ENCODE measurements at regions not wholly inside any gene's neighbourhood (a gene's known extent, or its start where the extent isn't known, plus 50 kb on each side); places are given as distances from the start of the nearest gene placed in this dataset.

- POLR2A ChIA-PET: no interaction called here
- Mint-ChIP-seq H3K9me3 (no peaks in the 10 kb centered on the region), H3K4me1 (no peaks in the 10 kb centered on the region), H3K27ac (no peak overlapping the region), H3K4me3 (no peak overlapping the region), H3K36me3 (ENCODE audit: low read depth) (no peaks in the 10 kb centered on the region), H3K27me3 (no peaks in the 10 kb centered on the region)
- CTCF ChIA-PET: no interaction called here
- DNase-seq: no peak
Observed at GRCh38 chr3:21357241-21357640, 393.8 kb downstream of the ZNF385D start.

DNA sequence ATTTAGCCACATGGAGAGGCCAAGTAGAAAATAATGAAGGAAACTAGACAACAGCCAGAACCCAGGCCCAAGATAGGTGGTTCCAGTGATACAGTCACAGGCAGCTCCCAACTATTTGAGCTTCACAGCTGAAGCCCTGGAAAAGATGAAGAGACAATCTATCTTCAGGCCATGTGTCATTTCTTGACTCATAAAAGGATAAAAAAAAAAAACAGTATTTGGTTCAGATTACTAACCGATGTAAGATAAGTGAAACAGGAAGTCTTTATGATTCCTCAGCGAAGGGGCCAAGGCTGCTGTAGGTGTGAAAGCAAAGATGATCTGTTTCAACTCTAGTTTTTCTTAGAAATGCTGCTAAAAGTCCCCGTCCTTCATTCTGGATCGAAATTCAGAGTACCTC, 394.6 kb downstream of the ZNF385D start:
- no peak for DNase-seq
- ChIA-PET CTCF (no interaction called here), POLR2A (no interaction called here)
- H3K27me3 Mint-ChIP-seq: no peaks in the 10 kb centered on the region
- no peak overlapping the region for H3K4me3 Mint-ChIP-seq
- H3K4me1 Mint-ChIP-seq: no peaks in the 10 kb centered on the region
- no peaks in the 10 kb centered on the region for H3K36me3 Mint-ChIP-seq (ENCODE audit: low read depth)
- H3K9me3 Mint-ChIP-seq: no peaks in the 10 kb centered on the region
- H3K27ac Mint-ChIP-seq: no peak overlapping the region

DNA sequence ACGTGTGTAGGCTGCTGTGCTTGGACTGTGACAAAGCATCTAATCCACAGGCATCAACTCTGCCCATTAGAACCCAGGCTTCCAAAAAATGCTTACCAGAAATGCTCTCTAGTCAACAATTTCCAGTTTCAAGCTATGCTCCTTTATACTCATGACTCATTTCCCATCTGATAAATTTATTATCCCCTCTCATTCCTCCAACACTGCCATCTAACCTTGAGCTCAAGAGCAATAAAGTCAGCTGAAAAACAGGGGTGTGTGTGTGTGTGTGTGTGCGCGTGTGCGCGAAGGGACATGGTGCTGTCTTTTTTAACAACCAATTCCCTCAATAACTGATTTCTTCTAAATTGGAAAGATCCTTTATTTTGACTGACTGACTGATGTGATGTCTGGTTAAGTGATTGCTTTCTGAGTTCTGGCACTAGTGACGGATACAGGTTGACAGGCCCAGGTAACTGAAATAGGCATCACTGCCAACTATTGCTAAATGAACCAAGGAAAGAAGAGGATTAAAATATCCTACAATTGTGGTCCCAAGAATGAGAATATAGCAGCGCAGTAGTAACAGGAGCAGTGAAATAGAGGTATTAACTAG, 405.5 kb downstream of the ZNF385D start:
- Mint-ChIP-seq H3K4me1 (no peaks in the 10 kb centered on the region), H3K27me3 (no peaks in the 10 kb centered on the region), H3K4me3 (no peak overlapping the region), H3K36me3 (ENCODE audit: low read depth) (no peaks in the 10 kb centered on the region), H3K27ac (no peak overlapping the region), H3K9me3 (peaks cover under 1% of the 10 kb centered on the region)
- CTCF ChIA-PET: no interaction called here
- no peak for DNase-seq
- POLR2A ChIA-PET: no interaction called here

- ChIA-PET POLR2A (no interaction called here), CTCF (no interaction called here)
- no peak overlapping the region for H3K4me3 Mint-ChIP-seq
- no peaks in the 10 kb centered on the region for H3K36me3 Mint-ChIP-seq (ENCODE audit: low read depth)
- no peak for DNase-seq
- H3K27ac Mint-ChIP-seq: no peak overlapping the region
- peaks cover 3% of the 10 kb centered on the region for H3K4me1 Mint-ChIP-seq
- no peaks in the 10 kb centered on the region for H3K27me3 Mint-ChIP-seq
- no peaks in the 10 kb centered on the region for H3K9me3 Mint-ChIP-seq
Observed at GRCh38 chr3:21331857-21332256, 419.2 kb downstream of the ZNF385D start.

- Mint-ChIP-seq H3K4me3 (no peak overlapping the region), H3K27me3 (no peaks in the 10 kb centered on the region), H3K9me3 (no peaks in the 10 kb centered on the region), H3K27ac (no peak overlapping the region), H3K4me1 (peaks cover 3% of the 10 kb centered on the region), H3K36me3 (ENCODE audit: low read depth) (no peaks in the 10 kb centered on the region)
- CTCF ChIA-PET: no interaction called here
- DNase-seq: no peak
- POLR2A ChIA-PET: no interaction called here
Observed at GRCh38 chr3:21331321-21331720, 419.7 kb downstream of the ZNF385D start.

- ChIA-PET POLR2A (no interaction called here), CTCF (no interaction called here)
- Mint-ChIP-seq H3K9me3 (no peaks in the 10 kb centered on the region), H3K27ac (no peak overlapping the region), H3K4me3 (no peak overlapping the region), H3K27me3 (no peaks in the 10 kb centered on the region), H3K4me1 (peaks cover 3% of the 10 kb centered on the region), H3K36me3 (ENCODE audit: low read depth) (no peaks in the 10 kb centered on the region)
- no peak for DNase-seq
Observed at GRCh38 chr3:21330293-21330692, 420.7 kb downstream of the ZNF385D start.

- Mint-ChIP-seq H3K9me3 (no peaks in the 10 kb centered on the region), H3K4me1 (peaks cover 3% of the 10 kb centered on the region), H3K27me3 (no peaks in the 10 kb centered on the region), H3K27ac (no peak overlapping the region), H3K4me3 (no peak overlapping the region), H3K36me3 (ENCODE audit: low read depth) (no peaks in the 10 kb centered on the region)
- POLR2A ChIA-PET: no interaction called here
- DNase-seq: no peak
- CTCF ChIA-PET: no interaction called here
Observed at GRCh38 chr3:21328711-21329390, 422.2 kb downstream of the ZNF385D start.

DNA sequence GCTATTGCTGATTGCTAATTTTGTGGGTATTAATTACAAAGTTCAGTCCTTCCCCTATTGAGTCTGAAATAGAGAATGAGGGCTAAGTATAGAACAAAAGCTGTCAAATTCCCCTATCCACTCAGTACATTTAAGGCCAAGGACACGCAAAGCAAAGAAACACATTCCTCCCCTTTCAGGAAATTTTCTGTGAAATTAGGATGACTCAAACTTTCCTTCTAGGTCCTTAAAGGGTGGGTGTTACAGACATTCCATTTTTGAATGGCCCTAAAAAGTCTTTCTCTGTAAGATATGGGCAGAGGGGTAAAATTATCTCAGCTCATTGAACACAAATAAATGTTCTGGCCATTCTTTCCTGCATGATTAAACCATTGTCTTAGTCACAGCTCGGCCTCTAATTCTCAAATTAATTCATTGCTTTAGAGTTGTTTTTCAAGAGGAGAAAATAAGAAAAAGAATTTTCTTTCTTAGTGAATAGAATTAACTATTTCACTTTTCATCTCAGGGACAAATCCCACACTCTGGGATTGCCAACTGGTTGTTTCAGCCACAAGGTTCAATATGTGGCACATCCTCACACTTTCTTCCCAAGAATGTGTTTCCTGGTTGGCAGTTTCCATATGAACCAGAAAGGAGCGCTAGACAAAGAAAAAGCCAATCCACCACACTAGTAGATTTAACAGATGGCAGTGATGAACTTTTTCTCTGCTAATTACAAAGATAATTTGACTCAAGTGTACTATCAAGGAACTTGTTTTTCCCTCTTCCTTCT, 424.1 kb downstream of the ZNF385D start:
- no peak overlapping the region for H3K27ac Mint-ChIP-seq
- H3K9me3 Mint-ChIP-seq: no peaks in the 10 kb centered on the region
- ChIA-PET CTCF (no interaction called here), POLR2A (no interaction called here)
- peaks cover 3% of the 10 kb centered on the region for H3K4me1 Mint-ChIP-seq
- no peaks in the 10 kb centered on the region for H3K36me3 Mint-ChIP-seq (ENCODE audit: low read depth)
- DNase-seq: no peak
- no peaks in the 10 kb centered on the region for H3K27me3 Mint-ChIP-seq
- H3K4me3 Mint-ChIP-seq: no peak overlapping the region

DNA sequence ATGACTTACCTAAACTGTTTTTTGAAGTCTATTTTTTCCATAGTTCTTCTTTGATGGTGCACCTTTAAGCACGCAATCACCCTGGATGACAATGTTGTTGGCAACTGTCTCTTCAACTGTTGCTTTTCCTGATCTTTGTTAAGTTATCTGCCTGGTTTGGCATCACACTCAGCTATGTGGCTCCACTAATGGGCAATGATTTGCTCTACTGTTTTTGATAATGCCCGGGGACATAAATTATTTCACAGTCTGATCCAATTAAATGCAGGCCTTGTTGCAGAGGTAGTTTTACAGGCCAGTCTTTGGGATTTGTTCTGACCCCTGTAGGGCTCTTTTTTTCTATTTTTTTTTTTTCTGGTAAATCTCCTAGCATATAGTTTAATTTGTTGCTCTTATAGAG, 436.3 kb downstream of the ZNF385D start:
- DNase-seq: no peak
- Mint-ChIP-seq H3K4me3 (no peak overlapping the region), H3K36me3 (ENCODE audit: low read depth) (no peaks in the 10 kb centered on the region), H3K27ac (no peak overlapping the region), H3K9me3 (peaks cover 2% of the 10 kb centered on the region), H3K4me1 (no peaks in the 10 kb centered on the region), H3K27me3 (no peaks in the 10 kb centered on the region)
- POLR2A ChIA-PET: no interaction called here
- CTCF ChIA-PET: no interaction called here

DNA sequence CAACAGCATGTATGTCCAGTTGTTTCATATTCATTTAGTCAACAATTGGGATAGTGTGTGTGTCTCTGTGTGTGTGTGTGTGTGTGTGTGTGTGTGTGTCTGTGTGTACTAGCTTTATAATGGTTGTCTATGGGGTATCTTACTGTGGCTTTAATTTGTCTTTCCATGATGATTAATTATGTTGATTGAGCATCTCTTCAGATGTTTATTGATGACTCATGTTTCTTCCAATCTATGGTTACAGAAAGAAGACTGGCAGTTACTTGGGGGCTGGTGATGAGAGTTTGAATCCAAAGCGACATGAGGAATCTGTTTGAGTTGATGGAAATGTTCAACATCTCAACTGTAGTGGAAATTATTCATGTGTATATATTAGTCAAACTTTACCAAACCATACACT, 440.1 kb downstream of the ZNF385D start:
- POLR2A ChIA-PET: no interaction called here
- Mint-ChIP-seq H3K27me3 (no peaks in the 10 kb centered on the region), H3K9me3 (peaks cover 4% of the 10 kb centered on the region), H3K4me3 (no peak overlapping the region), H3K27ac (no peak overlapping the region), H3K36me3 (ENCODE audit: low read depth) (no peaks in the 10 kb centered on the region), H3K4me1 (no peaks in the 10 kb centered on the region)
- CTCF ChIA-PET: no interaction called here
- DNase-seq: no peak

GRCh38 chr3:21310161-21310560, 440.8 kb downstream of the ZNF385D start:
- CTCF ChIA-PET: no interaction called here
- Mint-ChIP-seq H3K36me3 (ENCODE audit: low read depth) (no peaks in the 10 kb centered on the region), H3K4me3 (no peak overlapping the region), H3K27ac (no peak overlapping the region), H3K9me3 (peaks cover 4% of the 10 kb centered on the region), H3K27me3 (no peaks in the 10 kb centered on the region), H3K4me1 (no peaks in the 10 kb centered on the region)
- POLR2A ChIA-PET: no interaction called here
- no peak for DNase-seq

DNA sequence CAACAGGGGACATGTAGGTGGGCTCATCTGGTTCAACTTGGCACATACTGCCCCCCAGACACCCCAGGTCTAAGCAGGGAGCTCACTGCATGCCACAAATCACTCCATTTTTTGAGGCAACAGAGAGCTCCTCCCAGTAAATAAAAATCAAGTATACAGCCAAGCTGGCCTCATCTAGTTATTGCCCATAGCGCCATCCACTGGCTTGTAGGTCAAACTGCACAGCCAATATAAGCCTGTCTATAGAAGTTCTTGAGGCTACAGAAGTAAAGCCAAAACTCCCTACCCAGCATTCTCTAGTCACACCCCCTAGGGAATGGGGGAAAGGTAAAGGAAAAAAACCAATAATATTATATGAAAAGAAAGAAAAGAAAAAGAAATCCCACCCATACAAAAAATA, 453.7 kb downstream of the ZNF385D start:
- no peak for DNase-seq
- H3K9me3 Mint-ChIP-seq: peaks cover 11% of the 10 kb centered on the region
- H3K27me3 Mint-ChIP-seq: no peaks in the 10 kb centered on the region
- H3K4me3 Mint-ChIP-seq: no peak overlapping the region
- H3K36me3 Mint-ChIP-seq (ENCODE audit: low read depth): no peaks in the 10 kb centered on the region
- no peaks in the 10 kb centered on the region for H3K4me1 Mint-ChIP-seq
- POLR2A ChIA-PET: no interaction called here
- CTCF ChIA-PET: no interaction called here
- no peak overlapping the region for H3K27ac Mint-ChIP-seq

- CTCF ChIA-PET: no interaction called here
- H3K4me1 Mint-ChIP-seq: no peaks in the 10 kb centered on the region
- H3K4me3 Mint-ChIP-seq: no peak overlapping the region
- no peaks in the 10 kb centered on the region for H3K27me3 Mint-ChIP-seq
- POLR2A ChIA-PET: no interaction called here
- no peaks in the 10 kb centered on the region for H3K36me3 Mint-ChIP-seq (ENCODE audit: low read depth)
- H3K9me3 Mint-ChIP-seq: peaks cover 13% of the 10 kb centered on the region
- H3K27ac Mint-ChIP-seq: no peak overlapping the region
- DNase-seq: no peak
Observed at GRCh38 chr3:21294768-21295167, 456.2 kb downstream of the ZNF385D start.

- CTCF ChIA-PET: no interaction called here
Observed at GRCh38 chr3:21292971-21293370, 458.0 kb downstream of the ZNF385D start.

More at GRCh38 chr3:21292971-21293370, 458.0 kb downstream of the ZNF385D start:
- no peak overlapping the region for H3K4me3 Mint-ChIP-seq
- POLR2A ChIA-PET: no interaction called here
- H3K27ac Mint-ChIP-seq: no peak overlapping the region
- H3K9me3 Mint-ChIP-seq: peaks cover 9% of the 10 kb centered on the region
- no peaks in the 10 kb centered on the region for H3K36me3 Mint-ChIP-seq (ENCODE audit: low read depth)
- no peak for DNase-seq
- no peaks in the 10 kb centered on the region for H3K27me3 Mint-ChIP-seq
- no peaks in the 10 kb centered on the region for H3K4me1 Mint-ChIP-seq

Data from activated CD4-positive, alpha-beta memory T cell treated with anti-CD3 and anti-CD28 coated beads, Interleukin-2, amount 10 ng/mL, durations not matched to agents 7 days and 5 days (primary cell).